Liver (tissue), 7 donors: ENCODE measurements at regions not wholly inside any gene's neighbourhood (a gene's known extent, or its start where the extent isn't known, plus 50 kb on each side); places are given as distances from the start of the nearest gene placed in this dataset.

ENCODE experiments used
- DNase-seq: peaks from one replicate; pipeline ENCODE4 v3.0.0-alpha.2; 2017; ENCODE audit warnings: low spot score
- H3K27ac ChIP-seq, 2 donors: one replicate each; pipeline ENCODE4 v1.7.0; 2013; ENCODE audit warnings: inconsistent platforms in 2 of 2, low read length in 2 of 2, control low read depth in 1 of 2, low read depth in 1 of 2, mild to moderate bottlenecking in 1 of 2
- H3K27me3 ChIP-seq, 4 donors: one replicate each; pipeline versions ENCODE4 v1.6.1 to v1.7.0; 2013; ENCODE audit warnings: low read length in 3 of 4, inconsistent platforms in 1 of 4, mild to moderate bottlenecking in 1 of 4, moderate library complexity in 1 of 4; ENCODE audit not compliant: control insufficient read depth in 4 of 4, insufficient read depth in 4 of 4
- H3K36me3 ChIP-seq, 4 donors: one replicate each; pipeline versions ENCODE4 v1.6.1 to v1.7.0; 2013; ENCODE audit warnings: low read length in 3 of 4, mild to moderate bottlenecking in 3 of 4, low read depth in 1 of 4, moderate library complexity in 1 of 4; ENCODE audit not compliant: control insufficient read depth in 4 of 4, insufficient read depth in 3 of 4
- H3K4me1 ChIP-seq, 4 donors: one replicate each; pipeline versions ENCODE4 v1.6.1 to v1.7.0; 2013; ENCODE audit warnings: low read length in 3 of 4, mild to moderate bottlenecking in 3 of 4, moderate library complexity in 1 of 4; ENCODE audit not compliant: control insufficient read depth in 4 of 4, insufficient read depth in 4 of 4
- H3K4me3 ChIP-seq, 3 donors: one replicate each; pipeline versions ENCODE4 v1.6.1 to v1.7.0; 2013; ENCODE audit warnings: low read length in 3 of 3, control low read depth in 1 of 3, low read depth in 1 of 3, mild to moderate bottlenecking in 1 of 3
- H3K9ac ChIP-seq, 2 donors: one replicate each; pipeline ENCODE4 v1.7.0; 2013; ENCODE audit warnings: low read length in 2 of 2, mild to moderate bottlenecking in 2 of 2, moderate library complexity in 2 of 2, control low read depth in 1 of 2, low read depth in 1 of 2
- H3K9me3 ChIP-seq, 4 donors: one replicate each; pipeline versions ENCODE4 v1.6.1 to v1.7.0; 2013; ENCODE audit warnings: low read length in 3 of 4; ENCODE audit not compliant: control insufficient read depth in 4 of 4
- FOXA1 ChIP-seq: IDR thresholded peaks from 2 replicates; pipeline ENCODE4 v1.6.1; 2016; ENCODE audit warnings: antibody characterized with exemption
- FOXA2 ChIP-seq: IDR thresholded peaks from 2 replicates; pipeline ENCODE4 v1.6.1; 2016; ENCODE audit warnings: antibody characterized with exemption
- HNF4A ChIP-seq, 2 donors: conservative IDR thresholded peaks; 2 replicates each; pipeline ENCODE4 v1.6.1; 2016; ENCODE audit warnings: antibody characterized with exemption in 2 of 2, mild to moderate bottlenecking in 2 of 2
- HNF4G ChIP-seq: IDR thresholded peaks from 2 replicates; pipeline ENCODE4 v1.6.1; 2016; ENCODE audit warnings: antibody characterized with exemption
- JUND ChIP-seq, 2 donors: IDR thresholded peaks; 2 replicates each; pipeline ENCODE4 v1.6.1; 2016; ENCODE audit warnings: antibody characterized with exemption in 2 of 2
- NR2F2 ChIP-seq: IDR thresholded peaks from 2 replicates; pipeline ENCODE4 v1.6.1; 2016; ENCODE audit warnings: antibody characterized with exemption
- RAD21 ChIP-seq, 2 donors: IDR thresholded peaks; 2 replicates each; pipeline ENCODE4 v1.6.1; 2016; ENCODE audit warnings: antibody characterized with exemption in 2 of 2, mild to moderate bottlenecking in 2 of 2
- RXRA ChIP-seq, 2 donors: IDR thresholded peaks; 2 replicates each; pipeline ENCODE4 v1.6.1; 2017 to 2018; ENCODE audit warnings: antibody characterized with exemption in 2 of 2, mild to moderate bottlenecking in 1 of 2
- SP1 ChIP-seq: IDR thresholded peaks from 2 replicates; pipeline ENCODE4 v1.6.1; 2018; ENCODE audit warnings: antibody characterized with exemption, mild to moderate bottlenecking
- TAF1 ChIP-seq: conservative IDR thresholded peaks from 2 replicates; pipeline ENCODE4 v1.6.1; 2016; ENCODE audit warnings: antibody characterized with exemption, mild to moderate bottlenecking
- YY1 ChIP-seq: IDR thresholded peaks from 2 replicates; pipeline ENCODE4 v1.6.1; 2016; ENCODE audit warnings: antibody characterized with exemption, mild to moderate bottlenecking
- ZBTB33 ChIP-seq: IDR thresholded peaks from 2 replicates; pipeline ENCODE4 v1.6.1; 2016; ENCODE audit warnings: antibody characterized with exemption
- WGBS: extraction: QIAGEN DNeasy Blood & Tissue Kit; methylation state at CpG from one replicate; pipeline ENCODE4 v1.1.7; 2013; 5-methylcytosine and 5-hydroxymethylcytosine counted together
- TF ChIP-seq, protein P1 (sequence below): IDR thresholded peaks from 2 replicates; pipeline ENCODE4 v1.6.1; 2016; ENCODE audit warnings: antibody characterized with exemption, mild to moderate bottlenecking
- donor health status: healthy.
- donor health status: healthy.
- donor health status: healthy.
- donor health status: healthy.

DNA sequence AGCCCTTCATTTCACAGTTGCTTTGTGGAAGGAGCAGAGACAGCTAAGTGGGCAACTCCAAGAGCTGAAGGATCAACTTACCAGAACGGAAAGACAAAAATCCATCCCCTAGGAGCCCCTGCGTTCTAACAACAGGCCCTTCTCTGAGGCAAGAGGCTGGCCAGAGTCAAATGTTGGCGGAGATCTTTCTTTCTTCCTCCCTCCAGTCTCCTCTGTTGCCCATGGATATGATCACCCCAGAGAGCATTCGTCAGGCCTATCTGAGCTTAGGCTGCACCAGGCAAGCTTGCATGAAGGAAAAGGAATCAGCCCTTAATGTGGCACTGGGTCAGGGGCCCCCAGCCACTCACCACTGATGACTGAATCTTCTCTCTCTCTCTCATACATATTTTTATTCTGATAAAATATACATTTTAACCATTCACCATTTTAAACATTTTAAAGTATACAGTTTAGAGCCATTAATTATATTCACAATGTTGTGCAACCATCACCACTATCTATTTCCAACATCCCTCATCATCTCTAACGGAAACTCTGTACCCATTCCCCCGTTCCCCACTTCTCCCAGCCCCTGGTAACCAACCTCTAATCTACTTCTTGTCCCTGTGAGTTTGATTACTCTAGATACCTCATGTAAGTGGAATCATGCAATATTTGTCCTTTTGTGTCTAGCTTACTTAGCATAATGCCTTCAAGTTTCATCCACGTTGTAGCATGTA lies 52.9 kb upstream of the CCND2 start:
- WGBS, result 68% methylated on average over 7 of the region's 7 CpGs
- Histone ChIP-seq H3K36me3 (no peaks in the 10 kb centered on the region), H3K27ac (no peak overlapping the region), H3K4me3 (no peak overlapping the region), H3K9me3 (no peaks in the 10 kb centered on the region), H3K9ac (no peak overlapping the region), H3K27me3 (peaks cover 0 to 4% (median 1%) of the 10 kb centered on the region in 4 donors), H3K4me1 (no peaks in the 10 kb centered on the region)
- DNase-seq, result peak; percentile 10
- TF ChIP-seq FOXA2 (no peak), JUND (IDR thresholded peaks at IDR 0.05) (no peak), TAF1 (no peak)

- WGBS, result 74% methylated on average over 6 of the region's 6 CpGs
- Histone ChIP-seq H3K4me3 (no peak overlapping the region), H3K27ac (no peak overlapping the region), H3K9ac (no peak overlapping the region), H3K27me3 (peaks cover 0 to 4% (median 0%) of the 10 kb centered on the region in 4 donors), H3K9me3 (peaks cover 0 to 2% (median 0%) of the 10 kb centered on the region in 4 donors), H3K36me3 (no peaks in the 10 kb centered on the region), H3K4me1 (no peaks in the 10 kb centered on the region)
- TF ChIP-seq RAD21 (IDR thresholded peaks at IDR 0.05) (no peak), FOXA2 (no peak), HNF4A (conservative IDR thresholded peaks at IDR 0.05) (no peak), NR2F2 (no peak), RXRA (IDR thresholded peaks at IDR 0.05) (no peak), FOXA1 (no peak), TAF1 (no peak), SP1 (no peak), JUND (IDR thresholded peaks at IDR 0.05) (no peak), YY1 (no peak)
- TF ChIP-seq, protein P1, sequence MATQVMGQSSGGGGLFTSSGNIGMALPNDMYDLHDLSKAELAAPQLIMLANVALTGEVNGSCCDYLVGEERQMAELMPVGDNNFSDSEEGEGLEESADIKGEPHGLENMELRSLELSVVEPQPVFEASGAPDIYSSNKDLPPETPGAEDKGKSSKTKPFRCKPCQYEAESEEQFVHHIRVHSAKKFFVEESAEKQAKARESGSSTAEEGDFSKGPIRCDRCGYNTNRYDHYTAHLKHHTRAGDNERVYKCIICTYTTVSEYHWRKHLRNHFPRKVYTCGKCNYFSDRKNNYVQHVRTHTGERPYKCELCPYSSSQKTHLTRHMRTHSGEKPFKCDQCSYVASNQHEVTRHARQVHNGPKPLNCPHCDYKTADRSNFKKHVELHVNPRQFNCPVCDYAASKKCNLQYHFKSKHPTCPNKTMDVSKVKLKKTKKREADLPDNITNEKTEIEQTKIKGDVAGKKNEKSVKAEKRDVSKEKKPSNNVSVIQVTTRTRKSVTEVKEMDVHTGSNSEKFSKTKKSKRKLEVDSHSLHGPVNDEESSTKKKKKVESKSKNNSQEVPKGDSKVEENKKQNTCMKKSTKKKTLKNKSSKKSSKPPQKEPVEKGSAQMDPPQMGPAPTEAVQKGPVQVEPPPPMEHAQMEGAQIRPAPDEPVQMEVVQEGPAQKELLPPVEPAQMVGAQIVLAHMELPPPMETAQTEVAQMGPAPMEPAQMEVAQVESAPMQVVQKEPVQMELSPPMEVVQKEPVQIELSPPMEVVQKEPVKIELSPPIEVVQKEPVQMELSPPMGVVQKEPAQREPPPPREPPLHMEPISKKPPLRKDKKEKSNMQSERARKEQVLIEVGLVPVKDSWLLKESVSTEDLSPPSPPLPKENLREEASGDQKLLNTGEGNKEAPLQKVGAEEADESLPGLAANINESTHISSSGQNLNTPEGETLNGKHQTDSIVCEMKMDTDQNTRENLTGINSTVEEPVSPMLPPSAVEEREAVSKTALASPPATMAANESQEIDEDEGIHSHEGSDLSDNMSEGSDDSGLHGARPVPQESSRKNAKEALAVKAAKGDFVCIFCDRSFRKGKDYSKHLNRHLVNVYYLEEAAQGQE, result no peak
- DNase-seq, result peak; percentile 4
Observed at GRCh38 chr12:4217091-4217490, 56.5 kb upstream of the CCND2 start.

DNA sequence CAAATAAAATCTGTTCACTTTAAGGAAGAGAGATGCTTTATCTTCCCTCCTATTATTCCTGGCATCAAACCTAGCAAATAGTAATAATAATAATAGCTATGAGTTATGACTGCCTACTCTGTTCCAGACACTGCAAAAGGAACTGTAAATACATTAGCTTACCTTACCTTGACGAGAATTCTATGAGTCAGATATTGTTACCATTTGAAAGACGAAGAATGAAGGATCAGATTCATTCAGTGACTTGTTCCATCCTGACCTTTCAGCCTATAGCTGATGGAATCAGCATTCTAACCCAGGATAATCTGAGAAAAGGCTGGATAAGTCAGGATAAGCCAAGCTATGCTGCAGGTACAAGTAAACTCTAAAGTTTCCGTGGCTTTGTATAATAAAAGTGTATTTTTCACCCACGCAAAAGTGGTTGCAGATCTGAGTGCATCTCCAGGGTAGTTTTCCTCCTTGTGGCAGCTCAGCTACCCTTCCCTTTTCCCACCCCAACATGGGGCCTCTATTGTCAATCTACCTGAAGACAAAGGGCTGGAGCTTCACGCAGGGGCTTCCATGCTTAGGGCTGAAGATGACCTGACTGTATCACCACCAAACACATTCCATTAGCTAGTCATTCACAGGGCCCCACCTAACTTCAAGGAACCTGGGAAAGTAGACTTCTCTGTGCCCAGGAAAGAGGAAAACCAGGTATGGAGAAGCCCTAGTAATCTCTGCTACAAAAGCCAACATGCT lies 57.2 kb upstream of the CCND2 start:
- H3K9ac ChIP-seq, result no peak overlapping the region
- no peaks in the 10 kb centered on the region for H3K4me1 ChIP-seq
- no peak overlapping the region for H3K4me3 ChIP-seq
- H3K36me3 ChIP-seq, result no peaks in the 10 kb centered on the region
- H3K27me3 ChIP-seq, result peaks cover 0 to 6% (median 0%) of the 10 kb centered on the region in 4 donors
- no peak for TF ChIP-seq NR2F2
- TF ChIP-seq FOXA2, result no peak
- no peak for TF ChIP-seq JUND (IDR thresholded peaks at IDR 0.05)
- TF ChIP-seq FOXA1, result no peak
- TF ChIP-seq, protein P1, result no peak
- no peak for TF ChIP-seq HNF4G
- no peak for TF ChIP-seq RAD21 (IDR thresholded peaks at IDR 0.05)
- TF ChIP-seq ZBTB33, result no peak
- no peak for TF ChIP-seq RXRA (IDR thresholded peaks at IDR 0.05)
- no peak for TF ChIP-seq SP1
- TF ChIP-seq TAF1, result no peak
- peak; percentile 16 for DNase-seq
- H3K9me3 ChIP-seq, result peaks cover 0 to 2% (median 0%) of the 10 kb centered on the region in 4 donors
- 76% methylated on average over 5 of the region's 5 CpGs for WGBS
- no peak overlapping the region for H3K27ac ChIP-seq
